HG02763 (cell line): ENCODE measurements at regions not wholly inside any gene's neighbourhood (a gene's known extent, or its start where the extent isn't known, plus 50 kb on each side); places are given as distances from the start of the nearest gene placed in this dataset.
"Not testable (repeated sequence)": the region's sequence is repeated elsewhere in the genome, so short reads cannot be mapped to it uniquely, and the experiment has no call there.

ENCODE experiments used
- ATAC-seq: cut with Tn5 transposase; IDR thresholded peaks from one replicate; pipeline ENCODE4 v1.9.1; 2021; ENCODE audit warnings: mild to moderate bottlenecking, moderate library complexity; ENCODE audit not compliant: unreplicated experiment

DNA sequence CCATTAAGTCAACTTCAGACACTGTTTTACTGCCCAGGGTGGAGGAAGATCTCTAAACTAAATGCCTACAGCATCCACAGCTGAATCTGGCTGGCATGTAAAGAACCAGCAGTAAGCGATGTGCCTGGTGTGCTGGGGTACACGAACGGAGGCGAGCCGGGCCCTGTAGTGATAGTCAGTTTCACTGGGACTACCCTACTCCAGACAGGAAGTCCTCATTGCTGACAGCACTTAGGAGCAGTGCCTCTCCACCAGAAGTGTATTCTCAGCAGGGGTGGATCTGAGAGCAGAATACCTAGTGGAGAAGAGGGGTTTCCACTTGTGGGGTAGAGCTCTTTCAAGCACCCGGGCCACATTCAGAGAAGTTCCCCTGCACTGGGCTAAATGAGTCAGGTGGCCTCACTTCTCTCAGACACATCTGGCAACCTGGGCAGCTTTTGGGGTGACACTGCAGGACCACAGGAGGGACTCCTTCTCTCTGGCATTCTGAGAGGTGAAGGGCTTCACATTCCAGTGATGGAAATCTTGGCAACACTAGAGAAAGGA, 290.3 kb upstream of the PLGLB1 start:
- ATAC-seq: not testable (repeated sequence)

DNA sequence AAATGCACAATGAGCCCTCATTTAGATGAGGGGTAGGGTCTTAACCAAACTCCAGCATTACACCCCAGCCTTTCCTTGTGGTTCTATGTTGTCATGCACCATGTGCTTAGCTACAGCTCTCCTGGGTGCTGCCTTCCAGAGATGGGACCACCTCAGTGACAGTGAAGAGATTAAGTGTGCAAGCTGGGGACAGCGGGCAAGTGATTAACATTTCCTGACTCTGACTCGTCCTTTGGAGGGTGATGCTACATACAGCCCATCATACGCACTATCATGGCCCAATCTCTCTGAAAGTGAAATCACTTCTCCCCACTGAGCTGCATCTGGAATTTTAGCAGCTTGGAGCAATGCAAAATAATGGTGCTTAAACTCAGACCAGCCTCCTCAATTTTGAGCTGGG, 293.0 kb upstream of the PLGLB1 start:
- ATAC-seq: not testable (repeated sequence)

DNA sequence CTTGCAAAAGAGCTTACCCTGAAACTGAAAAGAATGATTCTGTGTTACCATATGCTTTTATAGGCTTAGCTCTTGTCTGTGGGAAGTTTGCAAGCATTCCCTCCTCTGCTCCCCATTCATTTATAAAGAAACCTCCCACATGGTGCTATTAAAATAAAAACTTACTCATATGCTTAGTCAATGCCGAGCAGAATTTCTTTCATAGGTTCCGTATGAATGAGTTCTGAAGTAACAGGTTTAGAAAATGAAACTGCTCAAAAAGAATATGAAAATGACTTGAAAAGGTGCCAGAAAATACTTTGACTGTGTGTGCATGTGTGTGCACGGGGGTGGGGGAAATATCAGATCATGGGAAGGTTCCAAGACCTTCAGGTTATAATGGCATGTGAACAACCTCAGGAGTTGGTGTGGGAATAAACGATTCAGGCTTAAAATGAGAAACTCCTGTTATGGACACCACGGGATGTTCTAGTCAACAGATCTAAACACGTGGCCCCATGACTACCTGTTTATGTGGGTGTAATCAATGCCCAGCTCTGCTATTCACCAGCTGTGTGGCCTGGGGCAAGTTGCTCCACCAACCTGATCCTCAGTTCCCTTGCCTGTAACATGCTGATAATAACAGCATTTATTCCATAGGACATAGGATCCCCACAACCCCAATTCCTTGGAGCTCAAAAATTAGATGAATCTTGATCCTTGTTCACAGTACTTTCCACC, 293.7 kb upstream of the PLGLB1 start:
- peak; percentile 74 for ATAC-seq

DNA sequence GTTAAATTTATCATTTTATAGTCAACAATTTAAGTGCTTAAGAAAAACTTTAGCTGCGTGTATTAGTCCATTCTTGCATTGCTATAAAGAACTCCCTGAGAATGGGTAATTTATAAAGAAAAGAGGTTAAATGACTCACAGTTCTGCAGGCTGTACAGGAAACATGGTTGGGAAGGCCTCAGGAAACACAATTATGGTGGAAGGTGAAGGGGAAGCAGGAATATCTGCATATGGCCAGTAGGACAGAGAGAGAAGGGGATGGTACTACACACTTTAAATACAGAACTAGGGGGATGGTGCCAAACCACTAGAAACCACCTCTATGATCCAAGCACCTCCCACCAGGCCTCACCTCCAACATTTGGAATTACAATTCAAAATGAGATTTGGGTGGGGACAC, 295.5 kb upstream of the PLGLB1 start:
- ATAC-seq: not testable (repeated sequence)

DNA sequence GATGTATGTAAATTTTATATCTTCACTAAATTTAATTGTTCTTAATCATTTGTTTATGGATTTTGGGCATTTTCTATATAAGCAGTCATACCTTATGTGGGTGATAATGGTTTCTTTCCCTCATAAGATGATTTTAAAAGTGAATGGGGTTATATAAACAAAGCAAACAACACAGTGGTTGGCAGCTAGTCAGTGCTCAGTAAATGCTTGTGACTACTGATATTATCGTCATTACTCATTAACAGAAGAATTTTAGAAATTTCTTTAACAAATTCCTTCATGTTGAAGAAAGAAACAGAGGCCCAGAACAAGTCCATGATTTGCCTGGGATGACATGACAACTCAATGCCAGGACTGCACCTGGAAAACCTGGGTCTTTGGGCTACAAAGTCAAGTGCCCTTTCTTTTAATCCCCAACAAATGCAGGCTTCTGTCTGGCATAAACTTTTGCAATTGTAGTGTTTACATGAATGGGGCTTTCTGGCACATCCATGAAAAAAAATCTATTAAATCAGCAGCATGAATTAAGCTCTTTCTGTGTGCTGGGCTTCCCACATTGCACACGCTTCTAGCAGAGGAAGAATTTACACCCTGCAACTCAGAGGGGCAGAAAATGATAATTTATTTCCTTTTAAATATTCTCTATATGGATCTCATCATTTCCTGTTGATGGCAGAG, 297.3 kb upstream of the PLGLB1 start:
- ATAC-seq: not testable (repeated sequence)

DNA sequence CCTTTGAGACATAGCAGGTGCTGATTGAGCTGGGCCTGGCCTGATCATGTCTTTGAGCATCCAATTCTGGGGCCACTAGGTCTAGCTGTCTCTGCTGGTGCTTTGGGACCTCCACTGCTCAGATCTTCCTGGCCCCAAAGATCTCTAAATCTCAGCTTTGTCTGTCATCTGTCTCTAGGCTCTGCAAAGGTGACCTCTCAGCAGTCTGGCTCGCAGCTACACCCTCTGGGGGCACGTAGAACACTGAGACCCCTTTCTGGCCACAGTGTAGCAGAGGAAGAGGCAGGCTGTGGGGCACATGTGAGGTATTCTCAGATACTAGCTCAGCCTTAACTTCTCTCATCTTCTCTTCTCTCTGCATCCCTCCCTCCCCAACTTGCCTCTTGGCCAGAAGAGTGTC, 298.1 kb upstream of the PLGLB1 start:
- ATAC-seq: not testable (repeated sequence)

DNA sequence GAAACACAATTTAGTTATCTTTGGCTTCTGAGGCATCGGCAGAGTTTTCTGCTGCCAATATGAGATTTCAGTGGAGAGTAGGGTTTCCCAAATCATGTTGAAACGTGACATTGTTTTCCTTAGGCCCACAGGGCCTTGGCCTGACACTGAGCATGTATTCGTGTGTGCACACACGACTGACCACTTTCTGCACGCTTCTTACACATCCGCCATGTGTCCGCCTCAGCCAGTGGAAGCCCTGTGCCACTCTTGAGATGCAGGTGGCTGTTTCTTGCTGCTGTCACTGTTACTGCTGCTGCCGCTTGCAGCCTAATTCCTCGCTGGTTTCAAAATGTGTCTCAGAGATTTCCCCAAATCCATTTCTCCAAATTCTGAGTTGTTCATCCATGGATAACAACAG, 299.6 kb upstream of the PLGLB1 start:
- ATAC-seq: not testable (repeated sequence)

DNA sequence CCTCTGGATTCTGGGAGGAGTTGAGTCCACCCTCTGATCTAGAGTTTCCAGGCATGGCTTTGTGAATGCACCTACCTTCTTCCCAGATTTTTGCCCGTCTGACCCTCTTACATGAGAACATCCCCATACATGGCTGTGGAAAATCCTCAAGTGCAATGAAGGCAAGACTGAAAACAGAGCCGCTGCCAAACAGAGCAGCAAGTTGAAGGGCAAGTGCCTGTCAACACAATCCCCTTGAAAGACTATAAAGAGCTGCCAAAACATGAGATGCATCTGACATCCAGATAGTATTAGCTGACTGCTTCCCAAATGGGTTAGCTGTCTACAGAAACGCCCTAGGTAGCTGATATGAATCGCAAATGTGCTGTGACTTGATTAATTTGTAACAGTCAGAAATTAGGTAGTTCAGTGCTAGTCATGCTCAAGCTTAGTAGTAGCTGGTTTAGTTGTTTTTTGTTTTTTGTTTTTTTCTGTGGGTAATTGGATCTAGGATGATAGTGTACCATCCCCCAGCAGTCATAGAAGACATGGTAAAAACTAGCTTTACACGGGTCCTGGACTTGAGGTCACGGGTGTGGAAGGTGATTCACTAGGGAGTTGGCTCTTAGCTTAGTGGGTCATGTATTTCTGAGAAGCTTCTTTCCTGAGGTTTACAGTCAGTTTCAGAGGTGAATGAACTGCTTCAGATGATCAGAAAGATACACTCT, 302.8 kb upstream of the PLGLB1 start:
- ATAC-seq: not testable (repeated sequence)

DNA sequence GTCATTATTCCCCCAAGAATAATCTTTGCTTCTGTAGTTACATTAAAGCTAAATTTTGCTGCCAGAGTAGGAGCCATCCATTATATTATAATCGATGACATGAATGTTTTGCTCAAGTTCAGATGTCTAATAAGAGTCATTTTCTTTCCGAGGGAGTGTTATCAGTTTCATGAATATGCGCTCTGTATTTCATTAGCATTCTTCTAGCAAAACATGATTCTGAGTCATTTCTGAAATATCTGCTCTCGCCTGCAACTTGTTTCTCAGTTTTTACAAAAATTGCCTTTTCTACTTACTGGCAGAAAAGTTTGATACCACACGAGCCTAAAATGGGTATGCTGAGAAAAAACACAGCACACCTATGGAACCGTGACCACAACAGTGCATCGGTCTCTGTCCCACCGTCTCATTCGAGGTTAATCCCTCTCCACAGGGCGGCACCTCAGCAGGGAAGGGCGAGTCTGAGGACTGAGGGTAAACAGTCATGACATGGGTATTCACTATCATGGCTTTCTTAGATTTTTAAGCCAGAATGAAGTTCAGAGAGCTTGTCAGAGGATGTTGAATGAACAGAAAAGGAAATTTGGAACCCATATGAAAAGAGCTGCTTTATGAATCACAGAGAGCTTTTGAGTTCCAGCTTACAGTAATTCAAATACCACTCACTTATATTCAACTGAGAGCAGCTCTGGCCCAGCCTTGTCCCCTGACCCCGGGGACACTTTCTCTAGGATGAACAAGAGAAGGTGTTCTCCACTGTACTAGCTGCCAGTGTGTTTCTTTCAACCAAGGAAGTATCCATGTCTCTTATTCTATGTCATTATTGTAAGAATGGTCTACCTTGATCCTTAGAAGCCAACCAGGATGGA, 303.6 kb upstream of the PLGLB1 start:
- ATAC-seq: not testable (repeated sequence)

DNA sequence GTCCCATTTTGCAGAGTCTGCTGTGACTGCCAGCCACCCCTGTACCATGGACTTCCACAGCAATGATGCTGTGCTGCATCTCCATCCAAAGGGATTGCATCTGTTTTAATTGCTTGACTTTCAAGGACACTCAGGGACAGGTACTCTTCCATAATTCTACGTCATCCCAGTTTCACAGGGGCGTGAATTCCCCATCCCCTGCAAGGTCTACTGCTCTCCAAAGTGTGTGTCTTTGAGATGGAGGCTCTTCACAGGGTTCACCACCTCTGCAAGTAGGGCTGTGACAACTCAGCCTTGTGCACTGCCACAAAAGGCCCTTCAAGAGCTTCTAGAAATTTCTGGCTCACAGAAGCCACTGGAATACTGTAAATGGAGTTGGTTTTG, 304.3 kb upstream of the PLGLB1 start:
- ATAC-seq: not testable (repeated sequence)

DNA sequence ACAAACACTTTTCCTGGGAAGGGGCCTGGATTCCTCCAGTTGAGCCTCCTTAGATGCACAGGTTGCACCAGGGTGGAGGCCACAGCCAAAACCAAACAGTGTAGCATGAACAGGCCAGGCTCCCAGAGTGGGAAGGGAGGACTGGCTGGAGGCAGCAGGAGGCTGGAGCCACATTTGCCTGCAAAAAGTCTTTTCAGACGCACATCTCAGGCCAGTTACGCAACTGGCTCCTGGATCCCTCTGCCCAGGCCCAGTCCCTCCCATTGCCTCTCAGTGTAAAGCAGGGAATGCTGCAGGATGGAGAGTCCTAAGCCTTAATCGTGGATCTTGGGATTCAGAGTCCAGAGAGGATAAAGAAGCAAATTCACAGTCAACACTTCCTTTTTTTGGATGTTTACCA, 305.1 kb upstream of the PLGLB1 start:
- ATAC-seq: not testable (repeated sequence)

DNA sequence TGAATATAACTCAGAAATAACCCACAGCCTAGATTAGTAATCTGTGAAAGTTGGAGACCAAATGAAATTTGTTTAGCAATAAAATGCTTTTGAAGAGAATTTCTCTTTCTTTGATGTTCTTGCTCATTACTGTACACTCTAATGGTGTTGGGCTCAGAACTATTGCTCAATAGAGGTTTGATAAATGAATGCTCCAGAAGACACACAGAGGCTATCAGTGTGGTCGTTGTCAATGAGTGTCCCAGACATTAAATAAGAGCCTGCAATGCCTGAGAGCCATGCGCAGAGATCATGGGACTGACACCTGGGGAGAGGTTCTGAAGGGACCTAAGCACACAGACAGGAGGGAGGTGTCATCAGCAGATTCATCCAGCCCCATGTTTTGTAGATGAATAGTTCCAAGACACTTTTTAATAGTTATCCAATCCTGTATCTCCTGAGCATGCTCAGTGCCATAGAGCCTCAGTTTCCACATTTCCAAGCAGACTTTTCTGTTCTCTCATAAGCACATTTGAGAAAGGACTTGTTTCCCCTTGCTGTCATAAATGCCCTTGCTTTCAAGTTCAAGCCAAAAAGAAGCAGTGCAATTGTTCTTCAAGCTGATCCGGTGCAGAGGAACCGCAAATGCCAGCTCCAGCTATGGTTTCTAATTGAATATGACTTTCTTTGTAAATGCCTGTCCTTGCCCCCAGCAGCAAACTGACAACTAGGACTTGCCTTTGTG, 306.2 kb upstream of the PLGLB1 start:
- not testable (repeated sequence) for ATAC-seq

DNA sequence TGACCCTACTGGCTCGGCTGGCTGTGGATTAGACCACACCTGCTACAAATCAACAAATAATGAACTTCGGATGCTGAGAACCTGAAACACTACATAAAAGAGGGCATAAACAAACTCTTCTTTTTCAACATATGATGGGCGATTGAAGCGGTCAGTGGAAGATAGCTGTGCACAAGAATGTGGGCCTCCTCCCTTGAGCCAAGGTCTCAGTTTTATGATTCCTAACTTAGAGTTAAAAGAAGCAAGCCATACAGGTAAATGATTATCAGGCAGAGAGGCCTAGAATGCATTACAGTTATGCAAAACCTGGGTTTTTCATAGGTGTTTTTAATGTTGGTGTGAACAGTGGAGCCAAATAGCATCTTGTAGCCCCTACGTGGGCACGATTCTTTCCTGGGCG, 307.9 kb upstream of the PLGLB1 start:
- ATAC-seq: not testable (repeated sequence)

DNA sequence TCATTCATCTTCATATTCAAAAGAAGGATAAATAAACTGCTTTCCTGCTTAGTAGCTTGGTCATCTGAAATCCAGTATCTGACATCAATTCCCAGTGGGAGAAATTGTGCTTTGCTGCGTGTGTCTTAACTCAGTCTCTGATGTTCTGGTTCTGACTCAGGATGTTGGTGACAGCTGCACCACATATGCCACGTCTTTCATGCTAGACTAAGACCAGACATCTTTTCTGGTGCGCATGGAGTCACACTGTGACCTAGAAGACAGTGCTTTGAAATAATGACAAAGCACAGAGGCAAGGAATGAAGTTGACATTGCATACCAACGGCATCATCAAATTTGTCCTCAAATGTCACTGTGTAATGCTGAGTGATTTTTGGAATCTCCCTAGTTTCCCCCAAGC, 308.8 kb upstream of the PLGLB1 start:
- not testable (repeated sequence) for ATAC-seq

DNA sequence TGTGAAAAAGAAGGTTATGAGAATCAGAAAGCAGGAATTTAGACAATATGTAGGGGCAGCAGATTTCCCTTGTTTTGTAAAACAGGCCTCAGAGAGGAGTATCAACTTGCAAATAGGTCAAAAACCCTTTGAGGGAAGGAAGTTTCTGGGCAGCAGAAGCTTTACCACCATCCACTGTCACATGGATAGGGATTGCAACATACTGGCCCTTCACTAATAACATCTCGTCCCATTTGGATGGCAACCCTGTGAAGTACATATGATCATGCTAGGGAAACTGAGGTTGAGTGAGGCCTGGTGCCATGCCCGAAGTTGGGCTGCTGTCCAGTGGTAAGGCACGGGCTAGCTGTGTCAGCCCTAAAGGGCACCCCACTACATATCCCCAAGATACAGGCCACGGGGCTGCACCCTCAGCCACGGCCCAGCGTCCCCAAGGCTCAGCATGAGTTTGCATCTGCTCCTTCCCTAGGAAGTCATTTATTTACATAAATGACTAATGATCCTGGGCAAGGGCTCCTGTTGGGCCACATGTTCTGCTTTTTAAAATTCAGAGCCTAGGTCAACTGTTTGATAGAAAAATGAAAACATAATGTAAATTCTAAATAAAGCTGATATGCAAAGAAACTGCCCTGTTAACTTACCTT, 310.4 kb upstream of the PLGLB1 start:
- not testable (repeated sequence) for ATAC-seq

DNA sequence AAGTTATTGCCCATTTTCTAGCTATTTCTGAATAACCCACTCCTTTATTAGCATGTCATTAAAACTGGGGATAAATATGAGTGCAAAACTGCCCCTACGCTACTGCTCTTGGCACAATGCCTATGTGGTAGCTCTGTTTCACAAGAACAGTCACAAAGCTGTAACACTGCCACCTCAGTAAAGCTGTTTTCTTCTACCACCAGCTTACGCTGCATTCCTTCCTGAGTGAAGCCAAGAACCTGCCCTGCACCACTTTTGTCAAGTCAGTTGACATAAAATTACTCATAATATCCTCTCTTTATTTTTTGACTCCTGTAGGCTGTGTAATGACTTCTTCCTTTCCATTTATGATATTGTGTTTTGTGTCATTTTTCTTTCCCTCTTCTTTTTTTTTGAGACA, 313.2 kb upstream of the PLGLB1 start:
- ATAC-seq: not testable (repeated sequence)

DNA sequence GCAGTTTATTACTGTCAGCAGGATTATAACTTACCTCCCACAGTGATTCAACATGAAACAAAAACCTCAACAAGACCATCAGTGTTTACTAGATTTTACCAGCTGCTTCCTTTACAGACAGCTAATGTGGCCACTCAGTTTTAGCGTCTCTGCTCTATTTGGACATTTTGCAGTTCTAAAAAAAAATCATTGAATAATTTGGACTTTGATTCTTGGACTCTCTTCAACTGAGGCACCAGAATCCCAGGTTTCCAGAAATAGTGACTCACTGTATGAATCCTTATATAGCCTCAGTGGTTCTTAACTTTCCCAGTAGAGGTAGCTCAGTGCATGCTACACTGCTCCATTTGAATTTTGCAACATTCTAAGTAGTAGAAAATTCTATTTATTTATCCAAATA, 317.4 kb upstream of the PLGLB1 start:
- ATAC-seq: not testable (repeated sequence)

DNA sequence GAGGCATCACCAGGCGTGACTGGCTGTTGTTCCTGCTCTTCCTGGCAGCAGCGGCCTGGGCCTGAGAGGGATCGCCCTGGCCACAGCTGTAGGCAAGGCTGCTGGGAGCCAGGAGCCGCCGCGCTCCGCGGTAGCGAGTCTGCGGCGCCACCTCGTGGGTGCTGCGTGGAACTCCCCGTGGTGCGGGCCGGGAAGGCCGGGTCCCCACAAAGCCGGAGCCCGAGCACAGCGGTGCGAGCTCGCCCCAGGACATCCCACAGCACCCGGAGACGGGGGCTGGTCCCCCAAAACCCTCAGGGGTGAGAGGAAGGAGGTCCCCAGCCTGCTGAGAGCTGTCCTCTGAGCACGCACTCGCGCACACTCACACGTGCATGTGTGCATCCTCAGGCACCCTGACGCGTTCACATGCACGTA, 320.0 kb upstream of the PLGLB1 start:
- ATAC-seq: not testable (repeated sequence)

DNA sequence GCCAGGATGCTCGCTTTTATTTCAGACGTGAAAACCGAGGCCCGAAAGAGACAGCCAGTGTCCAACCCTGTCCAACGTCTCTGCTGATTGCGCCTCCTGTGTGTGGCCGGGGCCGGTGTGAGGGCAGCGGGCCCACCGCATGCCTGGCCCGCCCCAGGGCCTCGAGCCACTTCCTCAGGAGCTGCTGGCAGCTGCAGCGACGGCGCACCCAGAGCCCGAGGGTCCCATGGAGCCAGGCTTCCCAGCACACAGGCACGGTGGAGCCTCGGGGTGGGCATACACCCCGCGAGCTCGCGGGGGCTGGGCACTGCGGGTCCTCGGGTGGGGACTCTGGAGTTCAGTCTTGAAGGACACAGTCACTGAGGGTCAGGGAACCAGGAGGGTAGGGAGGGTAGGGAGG, 320.5 kb upstream of the PLGLB1 start:
- ATAC-seq: not testable (repeated sequence)
